Neural cell (in vitro differentiated cells): ENCODE measurements at regions not wholly inside any gene's neighbourhood (a gene's known extent, or its start where the extent isn't known, plus 50 kb on each side); places are given as distances from the start of the nearest gene placed in this dataset.

Source experiments
- H2AFZ ChIP-seq: fragments of 200-600, 300-800 bp; sonication (generic), shearing (Covaris generic); 2 replicates; pipeline ENCODE4 v1.6.0; 2014; ENCODE audit warnings: low read depth, mild to moderate bottlenecking, antibody characterized with exemption, low read length, moderate library complexity
- H3F3A ChIP-seq: fragments of 200-600 bp; shearing (Covaris generic); 2 replicates; pipeline ENCODE4 v1.6.1; 2016; ENCODE audit warnings: mild to moderate bottlenecking, moderate library complexity, mixed read lengths, antibody characterized with exemption, low read length; ENCODE audit not compliant: insufficient read depth, poor library complexity, severe bottlenecking
- H3K27ac ChIP-seq: fragments of 200-600, 300-800 bp; sonication (generic), shearing (Covaris generic); 2 replicates; pipeline ENCODE4 v1.5.1; 2014; ENCODE audit warnings: mild to moderate bottlenecking, low read length, moderate library complexity
- H3K27me3 ChIP-seq: fragments of 300-800, 200-600 bp; sonication (generic), shearing (Covaris generic); 2 replicates; pipeline ENCODE4 v1.6.0; 2014; ENCODE audit warnings: mild to moderate bottlenecking, low read depth, low read length, moderate library complexity; ENCODE audit not compliant: insufficient read depth
- H3K36me3 ChIP-seq: fragments of 300-800, 200-600 bp; sonication (generic), shearing (Covaris generic); 2 replicates; pipeline ENCODE4 v1.5.1; 2014; ENCODE audit warnings: mild to moderate bottlenecking, antibody characterized with exemption, low read length, moderate library complexity; ENCODE audit not compliant: insufficient read depth
- H3K4me2 ChIP-seq: fragments of 300-800, 200-600 bp; sonication (generic), shearing (Covaris generic); 2 replicates; pipeline ENCODE4 v1.6.0; 2014; ENCODE audit warnings: mild to moderate bottlenecking, low read length
- H3K4me3 ChIP-seq: fragments of 300-800, 200-600 bp; sonication (generic), shearing (Covaris generic); 2 replicates; pipeline ENCODE4 v1.5.1; 2014; ENCODE audit warnings: mild to moderate bottlenecking, low read length, moderate library complexity
- H3K79me2 ChIP-seq: fragments of 200-600 bp; shearing (Covaris generic); replicated peaks from 2 replicates; pipeline ENCODE4 v1.6.0; 2014; ENCODE audit warnings: mild to moderate bottlenecking, low read length, moderate library complexity; ENCODE audit not compliant: insufficient read depth
- H3K9ac ChIP-seq: fragments of 300-800, 200-600 bp; sonication (generic), shearing (Covaris generic); 2 replicates; pipeline ENCODE4 v1.6.1; 2016; ENCODE audit warnings: mild to moderate bottlenecking, low read length, mixed read lengths
- H3K9me2 ChIP-seq: fragments of 200-600 bp; shearing (Covaris generic); 2 replicates; pipeline ENCODE4 v1.6.1; 2016; ENCODE audit warnings: mild to moderate bottlenecking, low read length, mixed read lengths; ENCODE audit not compliant: insufficient read depth
- H3K9me3 ChIP-seq: fragments of 200-600, 300-800 bp; sonication (generic), shearing (Covaris generic); 2 replicates; pipeline ENCODE4 v1.6.1; 2016; ENCODE audit warnings: mild to moderate bottlenecking, mixed run types, low read length, moderate library complexity, mixed read lengths
- H4K20me1 ChIP-seq: fragments of 200-600 bp; shearing (Covaris generic); 2 replicates; pipeline ENCODE4 v1.6.1; 2016; ENCODE audit warnings: mild to moderate bottlenecking, mixed run types; ENCODE audit not compliant: insufficient read depth
- EP300 ChIP-seq: fragments of 450-650 bp; conservative IDR thresholded peaks from 2 replicates; pipeline ENCODE4 v1.6.1; 2014; ENCODE audit warnings: antibody characterized with exemption, mild to moderate bottlenecking, moderate library complexity; ENCODE audit not compliant: poor library complexity, severe bottlenecking
- EZH2 ChIP-seq: fragments of 200-600, 300-800 bp; shearing (Covaris generic), sonication (generic); IDR thresholded peaks from 2 replicates; pipeline ENCODE4 v1.6.1; 2014; ENCODE audit warnings: antibody characterized with exemption, low read length, borderline replicate concordance, mild to moderate bottlenecking; ENCODE audit not compliant: insufficient read depth, poor library complexity, severe bottlenecking
- MXI1 ChIP-seq: fragments of 450-650 bp; conservative IDR thresholded peaks from 2 replicates; pipeline ENCODE4 v1.6.1; 2014; ENCODE audit warnings: antibody characterized with exemption, mild to moderate bottlenecking; ENCODE audit not compliant: poor library complexity, severe bottlenecking
- POLR2AphosphoS5 ChIP-seq: IDR thresholded peaks from 2 replicates; pipeline ENCODE4 v1.6.1; 2012
- RAD21 ChIP-seq: fragments of 450-650 bp; conservative IDR thresholded peaks from 2 replicates; pipeline ENCODE4 v1.6.1; 2014; ENCODE audit warnings: antibody characterized with exemption, mild to moderate bottlenecking, moderate library complexity
- SMC3 ChIP-seq: fragments of 450-650 bp; conservative IDR thresholded peaks from 2 replicates; pipeline ENCODE4 v1.6.1; 2014; ENCODE audit warnings: antibody characterized with exemption, mild to moderate bottlenecking, moderate library complexity; ENCODE audit not compliant: poor library complexity
- TAF1 ChIP-seq: IDR thresholded peaks from 2 replicates; pipeline ENCODE4 v1.6.1; 2012; ENCODE audit warnings: low read depth
- TF ChIP-seq, protein P1 (sequence below): IDR thresholded peaks from 2 replicates; pipeline ENCODE4 v1.6.1; 2012; ENCODE audit warnings: borderline replicate concordance
- TF ChIP-seq, protein P2 (sequence below): fragments of 450-650 bp; IDR thresholded peaks from 2 replicates; pipeline ENCODE4 v1.5.1; 2014; ENCODE audit warnings: antibody characterized with exemption, mild to moderate bottlenecking, moderate library complexity; ENCODE audit not compliant: poor library complexity, severe bottlenecking

DNA sequence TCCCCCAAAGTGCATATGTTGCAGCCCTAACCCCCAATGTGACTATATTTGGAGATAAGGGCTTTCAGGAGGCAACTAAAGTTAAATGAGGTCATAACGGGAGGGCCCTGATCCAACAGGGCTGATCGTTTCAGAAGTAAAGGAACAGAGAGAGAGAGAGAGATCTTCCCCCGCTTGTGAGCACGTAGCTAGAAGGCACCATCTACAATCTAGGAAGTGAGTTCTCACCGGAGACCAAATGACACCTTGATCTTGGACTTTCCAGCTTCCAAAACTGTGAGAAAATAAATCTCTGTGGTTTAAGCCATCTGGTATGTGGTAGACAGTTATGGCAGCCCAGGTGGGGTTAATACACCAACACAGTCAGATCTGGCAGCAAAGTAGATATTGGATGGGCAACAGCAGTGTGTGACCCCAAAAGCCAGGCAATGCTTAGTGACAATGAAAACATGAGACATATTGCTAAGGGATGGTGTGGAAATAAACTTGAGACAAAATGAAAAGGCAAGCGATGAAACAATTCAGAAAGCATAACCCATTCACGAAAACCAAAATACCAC, 147.2 kb upstream of the GSC start:
- Histone ChIP-seq H3K79me2 (no peaks in the 10 kb centered on the region), H3K27me3 (no peaks in the 10 kb centered on the region), H3K9me2 (no peaks in the 10 kb centered on the region), H3K36me3 (no peaks in the 10 kb centered on the region), H3K9ac (no peak overlapping the region), H3K27ac (no peak overlapping the region), H2AFZ (no peak overlapping the region), H3K4me3 (no peak overlapping the region), H3K4me2 (no peak overlapping the region), H4K20me1 (no peaks in the 10 kb centered on the region), H3F3A (no peaks in the 10 kb centered on the region), H3K9me3 (no peaks in the 10 kb centered on the region)
- TF ChIP-seq EP300 (no peak), SMC3 (no peak)

DNA sequence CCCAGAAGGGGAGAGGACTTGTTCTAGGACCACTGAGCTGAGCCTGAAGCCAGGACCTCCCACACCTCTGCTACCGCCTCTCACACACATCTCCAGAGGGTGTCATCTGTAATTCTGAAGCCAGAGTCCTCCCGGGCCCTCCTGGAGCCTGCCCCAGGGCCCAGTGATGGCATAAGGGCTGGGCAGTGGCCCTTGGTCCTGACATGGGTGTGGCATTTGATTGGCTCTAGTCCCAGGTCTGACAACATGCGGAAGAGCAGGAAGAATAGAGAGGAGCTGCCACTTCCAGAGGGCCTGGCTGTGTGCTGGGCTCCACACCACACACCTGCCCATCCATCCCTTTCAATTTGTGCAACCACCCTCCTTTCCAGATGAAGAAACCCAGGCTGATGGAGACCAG, 144.3 kb upstream of the GSC start:
- Histone ChIP-seq H3K4me3 (no peak overlapping the region), H2AFZ (no peak overlapping the region), H3K27ac (no peak overlapping the region), H3K9me2 (no peaks in the 10 kb centered on the region), H3K9ac (no peak overlapping the region), H3K9me3 (no peaks in the 10 kb centered on the region), H3K79me2 (no peaks in the 10 kb centered on the region), H4K20me1 (no peaks in the 10 kb centered on the region), H3F3A (no peaks in the 10 kb centered on the region), H3K4me2 (no peak overlapping the region), H3K36me3 (no peaks in the 10 kb centered on the region), H3K27me3 (no peaks in the 10 kb centered on the region)
- TF ChIP-seq SMC3 (no peak), EP300 (no peak), EZH2 (no peak), TAF1 (no peak), RAD21 (no peak), POLR2AphosphoS5 (no peak), MXI1 (no peak)
- TF ChIP-seq, protein P1, sequence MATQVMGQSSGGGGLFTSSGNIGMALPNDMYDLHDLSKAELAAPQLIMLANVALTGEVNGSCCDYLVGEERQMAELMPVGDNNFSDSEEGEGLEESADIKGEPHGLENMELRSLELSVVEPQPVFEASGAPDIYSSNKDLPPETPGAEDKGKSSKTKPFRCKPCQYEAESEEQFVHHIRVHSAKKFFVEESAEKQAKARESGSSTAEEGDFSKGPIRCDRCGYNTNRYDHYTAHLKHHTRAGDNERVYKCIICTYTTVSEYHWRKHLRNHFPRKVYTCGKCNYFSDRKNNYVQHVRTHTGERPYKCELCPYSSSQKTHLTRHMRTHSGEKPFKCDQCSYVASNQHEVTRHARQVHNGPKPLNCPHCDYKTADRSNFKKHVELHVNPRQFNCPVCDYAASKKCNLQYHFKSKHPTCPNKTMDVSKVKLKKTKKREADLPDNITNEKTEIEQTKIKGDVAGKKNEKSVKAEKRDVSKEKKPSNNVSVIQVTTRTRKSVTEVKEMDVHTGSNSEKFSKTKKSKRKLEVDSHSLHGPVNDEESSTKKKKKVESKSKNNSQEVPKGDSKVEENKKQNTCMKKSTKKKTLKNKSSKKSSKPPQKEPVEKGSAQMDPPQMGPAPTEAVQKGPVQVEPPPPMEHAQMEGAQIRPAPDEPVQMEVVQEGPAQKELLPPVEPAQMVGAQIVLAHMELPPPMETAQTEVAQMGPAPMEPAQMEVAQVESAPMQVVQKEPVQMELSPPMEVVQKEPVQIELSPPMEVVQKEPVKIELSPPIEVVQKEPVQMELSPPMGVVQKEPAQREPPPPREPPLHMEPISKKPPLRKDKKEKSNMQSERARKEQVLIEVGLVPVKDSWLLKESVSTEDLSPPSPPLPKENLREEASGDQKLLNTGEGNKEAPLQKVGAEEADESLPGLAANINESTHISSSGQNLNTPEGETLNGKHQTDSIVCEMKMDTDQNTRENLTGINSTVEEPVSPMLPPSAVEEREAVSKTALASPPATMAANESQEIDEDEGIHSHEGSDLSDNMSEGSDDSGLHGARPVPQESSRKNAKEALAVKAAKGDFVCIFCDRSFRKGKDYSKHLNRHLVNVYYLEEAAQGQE = no peak
- TF ChIP-seq, protein P2, sequence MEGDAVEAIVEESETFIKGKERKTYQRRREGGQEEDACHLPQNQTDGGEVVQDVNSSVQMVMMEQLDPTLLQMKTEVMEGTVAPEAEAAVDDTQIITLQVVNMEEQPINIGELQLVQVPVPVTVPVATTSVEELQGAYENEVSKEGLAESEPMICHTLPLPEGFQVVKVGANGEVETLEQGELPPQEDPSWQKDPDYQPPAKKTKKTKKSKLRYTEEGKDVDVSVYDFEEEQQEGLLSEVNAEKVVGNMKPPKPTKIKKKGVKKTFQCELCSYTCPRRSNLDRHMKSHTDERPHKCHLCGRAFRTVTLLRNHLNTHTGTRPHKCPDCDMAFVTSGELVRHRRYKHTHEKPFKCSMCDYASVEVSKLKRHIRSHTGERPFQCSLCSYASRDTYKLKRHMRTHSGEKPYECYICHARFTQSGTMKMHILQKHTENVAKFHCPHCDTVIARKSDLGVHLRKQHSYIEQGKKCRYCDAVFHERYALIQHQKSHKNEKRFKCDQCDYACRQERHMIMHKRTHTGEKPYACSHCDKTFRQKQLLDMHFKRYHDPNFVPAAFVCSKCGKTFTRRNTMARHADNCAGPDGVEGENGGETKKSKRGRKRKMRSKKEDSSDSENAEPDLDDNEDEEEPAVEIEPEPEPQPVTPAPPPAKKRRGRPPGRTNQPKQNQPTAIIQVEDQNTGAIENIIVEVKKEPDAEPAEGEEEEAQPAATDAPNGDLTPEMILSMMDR = no peak
